ENCODE measurements at regions not wholly inside any gene's neighbourhood (a gene's known extent, or its start where the extent isn't known, plus 50 kb on each side); places are given as distances from the start of the nearest gene placed in this dataset.

DNA sequence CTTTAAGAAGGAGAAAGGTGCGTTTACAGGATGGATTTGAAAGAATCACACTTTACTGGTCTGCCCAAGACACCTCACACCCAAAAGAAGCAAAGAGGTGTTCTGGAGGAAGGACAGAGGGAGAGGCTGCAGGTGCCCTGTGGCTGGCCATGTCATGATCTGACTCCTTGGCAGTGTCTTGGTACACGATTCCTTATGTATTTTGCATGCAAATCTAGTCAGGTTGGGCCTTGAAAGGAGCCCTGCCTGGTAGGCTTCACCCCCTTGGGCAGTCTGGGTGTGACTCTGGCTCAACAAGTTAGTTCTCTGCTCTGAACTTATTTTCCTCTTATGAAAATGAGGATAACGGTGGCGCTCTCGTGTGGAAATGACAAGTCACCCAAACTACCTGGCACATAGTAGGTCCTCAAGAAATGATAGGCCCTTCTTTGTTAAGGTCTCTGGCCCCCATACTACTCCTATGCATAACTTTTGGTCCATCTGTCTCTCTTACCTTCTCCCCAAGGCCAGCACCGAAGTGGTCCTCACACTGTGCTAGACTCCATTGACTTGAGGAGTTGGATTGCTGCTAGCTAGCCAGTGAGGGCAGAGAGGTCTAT, 212.5 kb downstream of the SEMA6A start:
- H3K27me3 ChIP-seq (replicated peaks in 1 of 4; ENCODE audit: control insufficient read depth in 3 of 4, extremely low read depth in 1 of 4, insufficient read depth in 3 of 4, low read length in 3 of 4) = peaks cover 0 to 5% (median 3%) of the 10 kb centered on the region in 4 experiments; a peak in 4 of 7 replicates
- DNase-seq (ENCODE audit: low read depth in 1 of 2, low spot score in 2 of 2) = no peak
- H3K27ac ChIP-seq (ENCODE audit: low read depth, low read length) = no peak overlapping the region
- no peak overlapping the region for H4K8ac ChIP-seq (ENCODE audit: extremely low read depth, insufficient read depth, low read length)
- H4K91ac ChIP-seq (replicated peaks; ENCODE audit: insufficient read length, low read length) = no peak overlapping the region
- H3K14ac ChIP-seq (ENCODE audit: insufficient read length) = no peak overlapping the region
- no peaks in the 10 kb centered on the region for H4K20me1 ChIP-seq (replicated peaks in 1 of 2; ENCODE audit: control insufficient read depth in 1 of 2, insufficient read depth in 2 of 2, low read length in 2 of 2)
- FAIRE-seq = no peak
- no peak overlapping the region for H2AFZ ChIP-seq (ENCODE audit: low read length)
- H3K4ac ChIP-seq (replicated peaks; ENCODE audit: insufficient read length, low read depth, low read length) = no peak overlapping the region
- H3K56ac ChIP-seq (replicated peaks; ENCODE audit: insufficient read length, low read depth, low read length) = no peak overlapping the region
- H3K23ac ChIP-seq (ENCODE audit: insufficient read length) = no peak overlapping the region
- H3K4me2 ChIP-seq (ENCODE audit: insufficient read depth in 1 of 2, low read depth in 2 of 2, low read length in 2 of 2) = peak overlapping the region; percentile 67 to 72
- no peak overlapping the region for H2BK120ac ChIP-seq (replicated peaks; ENCODE audit: low read depth, low read length)
- H3K4me1 ChIP-seq (replicated peaks in 1 of 4; ENCODE audit: control insufficient read depth in 3 of 4, insufficient read depth in 4 of 4, low read length in 3 of 4) = peaks cover 0 to 8% (median 2%) of the 10 kb centered on the region in 4 experiments; a peak in 6 of 7 replicates
- H2AK5ac ChIP-seq (ENCODE audit: low read depth, low read length) = no peak overlapping the region
- H2BK12ac ChIP-seq (ENCODE audit: low read depth, low read length) = no peak overlapping the region
- H2BK20ac ChIP-seq (ENCODE audit: low read length) = no peak overlapping the region
- H3K9ac ChIP-seq (replicated peaks in 1 of 4; ENCODE audit: extremely low read depth in 1 of 4, low read depth in 3 of 4, low read length in 3 of 4) = no peak overlapping the region
- no peak overlapping the region for H3K18ac ChIP-seq (ENCODE audit: extremely low read depth, low read length)
- 0 out of 2 replicates have a peak overlapping the region, but pooled peaks have one; percentile 31 for H2BK15ac ChIP-seq (ENCODE audit: low read length)
- H3K4me3 ChIP-seq (ENCODE audit: extremely low read depth in 1 of 4, insufficient read depth in 2 of 4, low read depth in 3 of 4, low read length in 4 of 4) = peak overlapping the region; percentile 5 to 60 (median 21); a peak in 7 of 8 replicates
- ChIA-PET POLR2A (ENCODE audit: partially characterized antibody) (interaction anchor here (1.0 to 2.4 kb wide), 3 partner anchors 10 to 91 kb away, joined by 3 to 5 read pairs (median 4); no protein-coding TSS in a partner anchor), CTCF (ENCODE audit: partially characterized antibody) (interaction anchor here (0.9 to 2.8 kb wide), 11 partner anchors 8 to 225 kb away, joined by 3 to 13 read pairs (median 4); no protein-coding TSS in a partner anchor)
- 71% methylated on average over 6 of the region's 6 CpGs; no CpG with 5 or more reads in 1 of the 2 experiments for WGBS, 2 experiments (ENCODE audit: extremely low coverage in 1 of 2, insufficient coverage in 1 of 2, insufficient read length in 1 of 2, insufficient replicate concordance in 2 of 2, low coverage in 1 of 2, low lambda C conversion rate in 2 of 2, missing lambda C conversion rate in 1 of 2)
- H3K79me1 ChIP-seq (ENCODE audit: low read depth, low read length) = no peaks in the 10 kb centered on the region
- no peaks in the 10 kb centered on the region for H3K9me3 ChIP-seq (ENCODE audit: insufficient read depth in 2 of 2, low read depth in 1 of 2, low read length in 1 of 2)
- no peak overlapping the region for H2BK5ac ChIP-seq (ENCODE audit: low read depth, low read length)
- peaks cover 2% of the 10 kb centered on the region; the same call in 1 of the 2 replicates for H3K23me2 ChIP-seq (ENCODE audit: low read depth, low read length)
- no peaks in the 10 kb centered on the region for H3K79me2 ChIP-seq (ENCODE audit: control insufficient read depth in 1 of 2, insufficient read depth in 2 of 2, low read length in 2 of 2)
- H3K36me3 ChIP-seq (ENCODE audit: control insufficient read depth in 2 of 4, insufficient read depth in 4 of 4, low read length in 3 of 4) = no peaks in the 10 kb centered on the region
- H4K5ac ChIP-seq (ENCODE audit: insufficient read length, low read depth, low read length) = no peak overlapping the region
- TF ChIP-seq BCL11A (IDR thresholded peaks at IDR 0.05; ENCODE audit: low read depth in 2 of 2, low read length in 2 of 2) (no peak), CTBP2 (IDR thresholded peaks at IDR 0.05; ENCODE audit: borderline replicate concordance, insufficient read depth, insufficient read length, low read length) (no peak), SIN3A (conservative IDR thresholded peaks at IDR 0.05 in 1 of 2, IDR thresholded peaks at IDR 0.05 in 1 of 2; ENCODE audit: low read depth in 1 of 2, low read length in 2 of 2) (no peak), EGR1 (IDR thresholded peaks at IDR 0.05; ENCODE audit: borderline replicate concordance, low read depth, low read length) (no peak), HDAC6 (IDR thresholded peaks at IDR 0.05; ENCODE audit: low read depth, low read length) (no peak), SP2 (IDR thresholded peaks at IDR 0.05; ENCODE audit: low read length) (no peak), KDM4A (IDR thresholded peaks at IDR 0.05; ENCODE audit: low read depth, low read length, severe bottlenecking) (no peak), SP4 (IDR thresholded peaks at IDR 0.05; ENCODE audit: low read length) (no peak), EZH2 (IDR thresholded peaks at IDR 0.05; ENCODE audit: low read depth, low read length, severe bottlenecking) (no peak)
- TF ChIP-seq, protein P1, sequence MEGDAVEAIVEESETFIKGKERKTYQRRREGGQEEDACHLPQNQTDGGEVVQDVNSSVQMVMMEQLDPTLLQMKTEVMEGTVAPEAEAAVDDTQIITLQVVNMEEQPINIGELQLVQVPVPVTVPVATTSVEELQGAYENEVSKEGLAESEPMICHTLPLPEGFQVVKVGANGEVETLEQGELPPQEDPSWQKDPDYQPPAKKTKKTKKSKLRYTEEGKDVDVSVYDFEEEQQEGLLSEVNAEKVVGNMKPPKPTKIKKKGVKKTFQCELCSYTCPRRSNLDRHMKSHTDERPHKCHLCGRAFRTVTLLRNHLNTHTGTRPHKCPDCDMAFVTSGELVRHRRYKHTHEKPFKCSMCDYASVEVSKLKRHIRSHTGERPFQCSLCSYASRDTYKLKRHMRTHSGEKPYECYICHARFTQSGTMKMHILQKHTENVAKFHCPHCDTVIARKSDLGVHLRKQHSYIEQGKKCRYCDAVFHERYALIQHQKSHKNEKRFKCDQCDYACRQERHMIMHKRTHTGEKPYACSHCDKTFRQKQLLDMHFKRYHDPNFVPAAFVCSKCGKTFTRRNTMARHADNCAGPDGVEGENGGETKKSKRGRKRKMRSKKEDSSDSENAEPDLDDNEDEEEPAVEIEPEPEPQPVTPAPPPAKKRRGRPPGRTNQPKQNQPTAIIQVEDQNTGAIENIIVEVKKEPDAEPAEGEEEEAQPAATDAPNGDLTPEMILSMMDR (IDR thresholded peaks at IDR 0.05; ENCODE audit: control extremely low read depth in 1 of 3, insufficient read depth in 1 of 3, low read depth in 1 of 3, low read length in 3 of 3) = no peak

All from H1 (cell line).